22Rv1 (cell line): ENCODE measurements at regions not wholly inside any gene's neighbourhood (a gene's known extent, or its start where the extent isn't known, plus 50 kb on each side); places are given as distances from the start of the nearest gene placed in this dataset.

Source experiments
- H3K27ac ChIP-seq: fragments of 450-650 bp; 2 replicates; pipeline ENCODE4 v1.5.1; 2017
- ZFX ChIP-seq: fragments of 450-650 bp; IDR thresholded peaks from 2 replicates; pipeline ENCODE4 v1.6.1; 2017; ENCODE audit warnings: antibody characterized with exemption, borderline replicate concordance
- TF ChIP-seq, protein P1 (sequence below): fragments of 450-650 bp; IDR thresholded peaks from 2 replicates; pipeline ENCODE4 v1.5.1; 2017; ENCODE audit warnings: mild to moderate bottlenecking

DNA sequence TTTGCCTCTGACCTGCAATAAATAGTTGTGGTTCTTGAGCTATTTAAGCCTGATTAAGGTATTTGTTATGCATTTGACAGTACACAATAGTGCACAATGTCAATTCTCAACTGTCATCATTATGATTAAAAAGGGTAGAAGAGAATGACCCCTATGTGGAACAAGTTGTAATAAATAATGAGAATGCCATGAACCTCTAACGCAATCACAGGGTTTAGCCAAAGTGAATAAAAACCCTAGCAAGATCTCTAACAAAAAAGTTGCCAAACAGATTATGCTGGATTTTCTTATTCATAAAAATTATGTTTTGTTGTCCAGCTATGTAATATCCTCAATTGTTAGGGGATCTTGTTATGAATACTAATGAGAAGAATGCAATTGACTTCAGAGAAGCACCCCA lies 387.4 kb downstream of the GPAT3 start:
- TF ChIP-seq, protein P1, sequence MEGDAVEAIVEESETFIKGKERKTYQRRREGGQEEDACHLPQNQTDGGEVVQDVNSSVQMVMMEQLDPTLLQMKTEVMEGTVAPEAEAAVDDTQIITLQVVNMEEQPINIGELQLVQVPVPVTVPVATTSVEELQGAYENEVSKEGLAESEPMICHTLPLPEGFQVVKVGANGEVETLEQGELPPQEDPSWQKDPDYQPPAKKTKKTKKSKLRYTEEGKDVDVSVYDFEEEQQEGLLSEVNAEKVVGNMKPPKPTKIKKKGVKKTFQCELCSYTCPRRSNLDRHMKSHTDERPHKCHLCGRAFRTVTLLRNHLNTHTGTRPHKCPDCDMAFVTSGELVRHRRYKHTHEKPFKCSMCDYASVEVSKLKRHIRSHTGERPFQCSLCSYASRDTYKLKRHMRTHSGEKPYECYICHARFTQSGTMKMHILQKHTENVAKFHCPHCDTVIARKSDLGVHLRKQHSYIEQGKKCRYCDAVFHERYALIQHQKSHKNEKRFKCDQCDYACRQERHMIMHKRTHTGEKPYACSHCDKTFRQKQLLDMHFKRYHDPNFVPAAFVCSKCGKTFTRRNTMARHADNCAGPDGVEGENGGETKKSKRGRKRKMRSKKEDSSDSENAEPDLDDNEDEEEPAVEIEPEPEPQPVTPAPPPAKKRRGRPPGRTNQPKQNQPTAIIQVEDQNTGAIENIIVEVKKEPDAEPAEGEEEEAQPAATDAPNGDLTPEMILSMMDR = no peak
- no peak for TF ChIP-seq ZFX
- no peak overlapping the region for H3K27ac ChIP-seq

DNA sequence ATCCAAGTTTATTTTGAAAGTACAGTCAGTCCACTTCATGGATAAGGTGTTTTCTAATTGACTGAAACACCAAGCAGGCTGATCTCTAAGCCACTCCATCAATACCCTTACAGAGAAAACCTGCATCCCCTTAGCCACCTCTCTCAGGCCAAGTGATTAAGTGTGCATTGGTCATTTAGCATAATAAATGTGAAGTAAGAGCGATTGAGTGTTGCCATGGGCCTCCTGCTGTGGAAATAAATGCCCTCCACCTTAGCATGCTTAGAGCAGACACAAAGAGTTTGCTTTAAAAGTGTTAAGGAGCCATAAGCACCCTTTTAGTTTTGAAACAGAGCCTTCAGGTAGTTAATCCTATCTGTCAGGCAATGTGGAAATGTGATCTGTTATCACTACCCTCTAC lies 386.5 kb downstream of the GPAT3 start:
- no peak overlapping the region for H3K27ac ChIP-seq
- TF ChIP-seq, protein P1 = no peak
- TF ChIP-seq ZFX = no peak

DNA sequence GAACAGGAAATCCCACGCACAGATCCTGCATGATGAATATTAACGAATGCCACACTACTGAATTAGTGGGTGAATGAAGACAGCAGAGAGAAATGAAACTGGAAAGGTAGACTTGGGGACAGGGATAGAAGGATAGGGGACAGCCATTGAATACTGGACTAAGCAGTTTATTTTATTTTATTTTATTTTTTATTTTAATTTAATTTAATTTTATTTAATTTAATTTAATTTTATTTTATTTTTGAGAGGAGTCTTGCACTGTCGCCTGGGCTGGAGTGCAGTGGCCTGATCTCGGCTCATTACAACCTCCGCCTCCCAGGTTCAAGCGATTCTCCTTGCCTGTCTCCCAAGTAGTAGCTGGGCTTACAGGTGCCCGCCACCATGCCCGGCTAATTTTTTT lies 385.2 kb downstream of the GPAT3 start:
- TF ChIP-seq ZFX = no peak
- TF ChIP-seq, protein P1 = no peak
- no peak overlapping the region for H3K27ac ChIP-seq

DNA sequence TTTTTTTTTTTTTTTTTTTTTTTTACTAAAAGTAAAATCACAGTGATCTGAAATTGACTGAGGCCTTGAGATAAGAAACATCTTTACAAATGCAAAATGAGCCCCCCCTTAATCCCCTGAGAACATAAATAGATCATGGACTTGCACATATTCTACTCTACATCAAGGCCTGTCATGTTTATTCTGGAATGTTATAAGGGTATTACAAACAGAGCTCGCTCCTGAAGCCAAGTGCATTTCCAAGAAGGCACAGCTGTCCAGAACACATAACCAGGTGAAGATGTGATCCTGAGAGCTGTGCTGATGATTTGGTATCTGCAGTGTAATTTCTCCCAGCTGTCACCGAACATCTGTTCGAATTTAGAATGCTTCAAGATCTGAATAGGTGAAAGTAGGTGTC lies 384.5 kb downstream of the GPAT3 start:
- TF ChIP-seq ZFX = no peak
- TF ChIP-seq, protein P1 = no peak
- H3K27ac ChIP-seq = no peak overlapping the region

DNA sequence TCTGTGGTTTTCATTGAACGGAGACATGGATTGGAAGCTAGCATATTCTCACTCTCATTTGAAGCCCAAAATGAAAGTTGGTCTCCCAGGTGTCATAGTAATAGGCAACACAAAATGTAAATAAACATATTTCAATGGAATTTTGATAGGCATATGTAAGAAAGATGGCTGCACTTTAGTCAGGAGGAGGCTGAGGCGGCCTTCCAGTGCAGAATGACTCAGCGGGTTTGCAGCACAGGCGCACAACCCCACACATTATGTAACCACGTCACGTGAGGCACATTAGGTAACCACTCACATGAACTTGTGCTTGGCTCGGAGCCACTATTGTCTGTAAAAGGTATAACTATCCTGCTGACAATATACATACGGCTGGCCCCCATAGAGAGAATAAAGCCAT lies 381.7 kb downstream of the GPAT3 start:
- no peak for TF ChIP-seq ZFX
- TF ChIP-seq, protein P1 = no peak
- no peak overlapping the region for H3K27ac ChIP-seq

DNA sequence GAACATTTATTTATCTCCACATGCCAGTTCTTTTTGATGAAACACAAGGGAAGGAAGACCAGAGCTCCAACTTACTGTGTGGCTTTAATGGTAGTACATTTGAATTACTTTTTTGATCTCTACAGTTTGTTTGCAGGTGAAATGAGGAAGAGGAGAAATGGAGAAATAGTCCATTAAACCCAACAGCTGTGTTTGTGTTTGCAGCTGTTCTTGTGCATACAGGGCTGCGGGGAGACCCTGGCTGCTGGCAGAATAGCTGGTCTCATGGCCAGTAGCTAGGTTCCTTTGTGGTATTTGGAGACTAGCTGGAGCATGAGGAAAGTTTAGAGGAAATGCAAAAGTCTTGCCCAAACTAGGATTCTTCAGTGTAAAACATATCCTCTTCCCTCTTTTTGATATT lies 374.8 kb downstream of the GPAT3 start:
- no peak for TF ChIP-seq ZFX
- TF ChIP-seq, protein P1 = no peak
- no peak overlapping the region for H3K27ac ChIP-seq

DNA sequence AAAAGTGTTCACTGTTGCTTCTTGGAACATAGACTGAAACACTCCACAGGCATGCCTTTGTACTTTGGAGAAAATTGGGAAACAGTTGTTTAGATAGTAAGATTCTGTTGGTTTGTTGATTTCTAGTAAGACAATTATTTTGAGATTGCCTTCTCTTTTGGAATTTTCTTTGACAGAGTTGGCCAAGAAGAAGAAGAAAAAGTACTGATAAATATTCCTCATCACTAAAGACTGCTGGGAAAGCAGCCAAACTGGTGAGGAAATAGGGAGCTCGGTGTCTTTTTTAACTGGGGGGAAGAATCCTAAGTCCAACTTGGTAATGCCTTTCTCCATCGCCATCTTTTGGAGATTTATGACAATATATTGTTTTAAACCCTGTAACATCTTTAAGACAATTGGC lies 370.7 kb downstream of the GPAT3 start:
- TF ChIP-seq, protein P1 = no peak
- TF ChIP-seq ZFX = no peak
- no peak overlapping the region for H3K27ac ChIP-seq
